HG03039 (cell line): ENCODE measurements at regions not wholly inside any gene's neighbourhood (a gene's known extent, or its start where the extent isn't known, plus 50 kb on each side); places are given as distances from the start of the nearest gene placed in this dataset.
"Not testable (repeated sequence)": the region's sequence is repeated elsewhere in the genome, so short reads cannot be mapped to it uniquely, and the experiment has no call there.

Source experiments
- ATAC-seq: cut with Tn5 transposase; IDR thresholded peaks from one replicate; pipeline ENCODE4 v1.9.1; 2021; ENCODE audit warnings: mild to moderate bottlenecking, moderate library complexity; ENCODE audit not compliant: unreplicated experiment

GRCh38 chr4:164177153-164177552 lies 576.8 kb upstream of the SMIM31 start:
- no peak for ATAC-seq

- no peak for ATAC-seq
Observed at GRCh38 chr4:164177753-164178152, 576.2 kb upstream of the SMIM31 start.

- ATAC-seq: no peak
Observed at GRCh38 chr4:164188236-164188635, 565.7 kb upstream of the SMIM31 start.

GRCh38 chr4:164192844-164193243 lies 561.1 kb upstream of the SMIM31 start:
- no peak for ATAC-seq

GRCh38 chr4:164193676-164194075 lies 560.3 kb upstream of the SMIM31 start:
- no peak for ATAC-seq

- ATAC-seq: no peak
Observed at GRCh38 chr4:164197556-164197955, 556.4 kb upstream of the SMIM31 start.

DNA sequence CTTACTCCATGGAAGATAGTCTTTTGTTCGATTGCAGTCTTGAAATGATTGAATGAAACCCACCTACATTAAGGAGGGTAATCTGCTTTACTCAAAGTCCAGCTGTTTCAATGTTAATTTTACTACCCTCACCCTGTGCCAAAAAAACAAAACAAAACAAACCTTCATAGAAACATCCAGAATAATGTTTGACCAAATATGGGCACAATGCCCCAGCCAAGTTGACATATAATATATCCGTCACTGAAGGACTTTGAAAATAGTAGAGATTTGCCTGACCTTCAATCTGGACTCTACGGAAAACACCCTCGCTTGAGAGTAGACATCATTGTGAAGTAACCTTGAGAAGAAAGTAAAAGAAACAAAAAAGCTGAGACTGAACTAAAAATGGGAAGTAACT lies 550.5 kb upstream of the SMIM31 start:
- no peak for ATAC-seq

- no peak for ATAC-seq
Observed at GRCh38 chr4:164204434-164204833, 549.5 kb upstream of the SMIM31 start.

DNA sequence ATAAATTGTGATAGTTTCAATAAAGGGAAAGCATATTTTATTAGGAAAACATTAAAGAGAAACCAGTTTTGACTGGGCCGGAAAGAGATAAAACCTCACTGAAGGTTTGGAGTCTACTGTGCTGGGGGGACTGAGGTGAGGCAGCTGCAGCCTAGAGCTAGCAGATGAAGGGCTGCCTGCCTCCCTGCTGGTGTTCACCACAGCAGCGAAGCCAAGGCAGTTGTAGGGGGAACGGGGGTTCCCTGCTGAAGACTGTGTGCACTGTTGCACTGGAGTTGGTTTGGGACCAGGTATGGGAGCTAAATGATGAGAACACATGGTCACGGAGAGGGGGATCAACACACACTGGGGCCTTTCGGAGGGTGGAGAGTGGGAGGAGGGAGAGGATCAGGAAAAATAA lies 546.5 kb upstream of the SMIM31 start:
- ATAC-seq: no peak

GRCh38 chr4:164210377-164210776 lies 543.6 kb upstream of the SMIM31 start:
- no peak for ATAC-seq

DNA sequence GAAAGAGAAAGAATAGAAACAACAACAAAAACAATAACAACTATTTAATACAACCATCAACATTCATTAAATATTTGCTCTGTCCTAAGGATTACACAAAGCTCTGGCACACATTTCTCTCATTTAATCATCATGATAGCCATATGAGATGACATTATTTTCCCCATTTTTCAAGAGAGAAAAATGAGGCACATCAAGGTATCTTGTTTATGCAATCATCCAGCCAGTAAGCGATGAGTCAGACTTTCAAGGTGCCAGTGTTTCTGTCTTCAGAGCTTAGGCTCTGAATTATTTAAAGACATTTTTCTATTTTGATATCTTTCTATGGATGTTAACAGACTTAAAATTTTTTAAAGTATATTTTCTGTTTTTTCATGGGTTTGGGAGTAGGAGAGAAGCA lies 541.8 kb upstream of the SMIM31 start:
- no peak for ATAC-seq

GRCh38 chr4:164212714-164213113 lies 541.2 kb upstream of the SMIM31 start:
- ATAC-seq: no peak

DNA sequence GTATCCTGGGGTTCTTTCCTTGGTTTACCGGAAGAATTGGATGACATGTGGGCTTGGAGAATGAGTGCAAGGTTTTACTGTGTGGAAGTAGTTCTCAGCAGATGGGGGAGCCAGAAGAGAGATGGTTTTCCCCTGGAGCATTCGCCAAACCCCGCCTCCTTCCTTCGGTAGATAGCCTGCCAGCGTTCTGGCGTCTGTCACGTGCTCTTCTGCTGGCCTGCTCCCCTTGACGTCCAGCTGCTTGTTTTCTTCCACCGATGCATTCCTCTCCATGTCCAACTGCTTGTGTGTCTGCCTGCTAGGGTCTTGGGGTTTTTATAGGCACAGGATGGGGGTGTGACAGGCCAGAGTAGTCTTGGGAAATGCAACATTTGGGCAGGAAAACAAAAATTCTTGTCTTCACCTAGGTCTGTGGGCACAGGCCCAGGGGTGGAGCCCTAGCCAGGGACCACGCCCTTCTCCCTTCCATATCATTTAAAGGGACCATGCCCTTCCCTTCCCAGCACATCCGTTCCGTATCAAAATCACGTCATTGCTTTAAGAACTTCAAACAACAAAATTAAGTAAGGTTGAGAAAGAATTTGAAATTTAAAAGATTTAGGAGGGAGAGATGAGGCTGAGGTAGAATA lies 538.7 kb upstream of the SMIM31 start:
- ATAC-seq: no peak

DNA sequence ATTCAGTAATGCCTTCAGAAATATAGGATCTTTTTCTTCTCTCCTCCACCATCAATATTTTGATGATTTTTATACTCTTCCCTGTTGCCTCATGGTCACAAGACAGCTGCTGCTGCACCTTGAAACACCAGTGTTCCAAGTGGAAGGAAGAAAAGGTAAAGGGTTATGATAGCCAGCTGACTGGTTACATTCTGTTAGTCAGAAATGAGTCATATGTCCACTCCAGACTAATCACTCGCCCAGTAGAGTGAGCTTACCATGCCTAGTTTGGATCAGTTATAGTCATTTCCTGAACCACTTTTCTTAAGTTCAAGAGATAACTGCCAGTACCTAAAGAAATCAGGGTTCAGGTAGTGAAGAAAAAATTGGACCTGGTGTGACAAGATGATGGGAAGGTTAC lies 532.3 kb upstream of the SMIM31 start:
- no peak for ATAC-seq

DNA sequence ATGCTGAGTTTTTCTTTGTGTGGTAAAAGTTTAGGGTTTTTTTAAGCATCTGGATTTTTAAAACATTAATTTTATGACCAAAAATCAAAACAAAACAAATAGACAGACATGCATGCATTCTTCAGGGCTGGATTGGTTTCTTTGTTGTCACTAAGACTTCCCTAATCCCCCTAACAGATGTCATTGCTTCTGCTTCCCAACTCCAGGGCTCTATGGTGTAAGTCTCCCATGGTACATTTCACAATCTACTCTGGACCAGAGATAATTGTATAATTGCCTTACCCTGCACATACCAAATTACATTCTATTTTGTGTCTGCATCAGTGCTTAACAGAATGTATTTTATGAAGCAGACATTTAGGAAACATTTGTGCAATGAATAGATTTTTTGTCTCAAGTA lies 529.1 kb upstream of the SMIM31 start:
- ATAC-seq: no peak

- ATAC-seq: no peak
Observed at GRCh38 chr4:164229255-164229654, 524.7 kb upstream of the SMIM31 start.

- ATAC-seq: no peak
Observed at GRCh38 chr4:164239433-164239832, 514.5 kb upstream of the SMIM31 start.

GRCh38 chr4:164239976-164240375 lies 514.0 kb upstream of the SMIM31 start:
- ATAC-seq: no peak

DNA sequence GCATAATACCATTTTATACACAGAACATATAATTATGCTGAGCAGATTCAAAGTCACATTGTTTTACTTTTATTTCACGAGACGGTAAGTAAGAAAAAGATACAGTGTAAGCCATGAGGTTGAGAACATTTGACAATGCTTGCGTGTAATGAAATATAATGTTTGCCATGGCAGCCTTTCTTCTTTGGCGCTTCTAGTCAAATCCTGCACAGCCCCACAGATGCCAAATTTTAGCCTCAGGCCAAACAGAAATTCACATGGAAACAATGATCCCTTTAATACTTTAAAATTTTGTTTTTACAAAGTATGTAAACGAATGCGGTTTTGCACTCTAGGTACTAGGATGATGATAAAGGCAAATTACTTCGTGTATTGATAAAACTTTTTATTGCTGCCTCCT lies 502.7 kb upstream of the SMIM31 start:
- no peak for ATAC-seq

DNA sequence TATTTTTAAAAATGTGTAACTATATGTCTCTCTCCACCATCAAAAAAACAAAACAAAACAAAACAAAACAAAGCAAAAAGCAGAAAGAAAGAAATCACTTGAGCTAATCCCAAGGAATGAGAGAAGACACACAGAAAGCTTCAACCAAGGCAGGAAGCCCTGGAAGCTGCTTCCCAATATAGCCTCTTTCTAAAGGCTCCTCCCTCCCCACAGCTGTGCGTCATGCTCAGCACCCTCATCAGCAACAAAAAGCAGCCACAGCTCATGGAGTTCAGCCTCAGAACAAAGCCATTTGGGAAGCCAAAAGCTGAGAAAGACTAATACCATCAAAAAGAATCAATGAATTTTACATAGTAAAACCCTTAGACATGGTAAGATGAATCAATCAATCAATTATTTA lies 501.6 kb upstream of the SMIM31 start:
- ATAC-seq: no peak

- ATAC-seq: no peak
Observed at GRCh38 chr4:164261831-164262230, 492.1 kb upstream of the SMIM31 start.

DNA sequence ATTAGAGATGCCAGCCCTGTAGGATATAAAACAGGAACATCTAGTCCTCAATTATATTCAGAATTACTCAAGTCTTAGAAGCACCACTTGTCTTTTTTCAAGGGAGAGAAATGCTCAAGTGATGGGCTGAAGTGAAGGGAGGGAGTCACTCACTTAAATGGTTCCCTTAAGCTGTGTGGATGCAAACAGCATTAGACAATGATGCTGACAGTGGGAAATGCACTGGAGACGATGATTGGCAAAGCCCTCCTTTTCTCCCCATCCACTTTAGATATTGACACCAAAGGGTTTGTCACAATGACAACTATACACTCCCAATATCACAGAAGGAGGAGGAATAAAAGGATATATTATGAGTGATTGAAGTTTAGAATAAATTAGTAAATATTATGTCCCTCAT lies 491.4 kb upstream of the SMIM31 start:
- not testable (repeated sequence) for ATAC-seq

DNA sequence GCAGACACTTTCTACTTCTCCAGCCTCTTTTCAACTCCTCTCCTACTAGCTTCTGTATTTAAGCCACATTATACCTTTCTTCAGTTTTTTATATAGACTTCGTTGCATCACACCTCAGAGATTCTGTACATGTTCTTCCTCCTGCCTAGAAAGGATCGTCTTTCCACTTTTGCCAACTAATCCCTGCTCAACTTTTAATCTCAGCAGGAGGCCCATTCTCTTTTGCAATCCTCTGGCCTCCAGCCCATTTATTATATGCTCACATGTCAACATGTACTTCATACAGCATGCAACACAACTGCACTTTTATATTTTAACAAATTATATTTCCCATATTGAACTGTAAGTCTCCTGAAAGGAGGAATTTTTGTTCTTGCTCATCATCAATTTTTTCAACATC lies 476.5 kb upstream of the SMIM31 start:
- not testable (repeated sequence) for ATAC-seq
